ENCODE measurements at regions not wholly inside any gene's neighbourhood (a gene's known extent, or its start where the extent isn't known, plus 50 kb on each side); places are given as distances from the start of the nearest gene placed in this dataset.

GRCh38 chr9:78573669-78574068, 276.7 kb downstream of the PSAT1 start:
- H3K9me3 Mint-ChIP-seq: no peaks in the 10 kb centered on the region
- no peaks in the 10 kb centered on the region for H3K36me3 Mint-ChIP-seq (ENCODE audit: low read depth)
- H3K27me3 Mint-ChIP-seq (ENCODE audit: low read depth): no peaks in the 10 kb centered on the region
- peaks cover 22% of the 10 kb centered on the region for H3K4me1 Mint-ChIP-seq
- H3K4me3 Mint-ChIP-seq: no peak overlapping the region
- DNase-seq (ENCODE audit: low read depth, low spot score): no peak
- no peak for TF ChIP-seq CTCF (conservative IDR thresholded peaks at IDR 0.05)
- H3K27ac Mint-ChIP-seq (ENCODE audit: unreplicated experiment): no peak overlapping the region

- H3K9me3 Mint-ChIP-seq: no peaks in the 10 kb centered on the region
- H3K4me1 Mint-ChIP-seq: peaks cover 22% of the 10 kb centered on the region
- TF ChIP-seq CTCF (conservative IDR thresholded peaks at IDR 0.05): no peak
- H3K4me3 Mint-ChIP-seq: no peak overlapping the region
- H3K27ac Mint-ChIP-seq (ENCODE audit: unreplicated experiment): no peak overlapping the region
- no peak for DNase-seq (ENCODE audit: low read depth, low spot score)
- H3K27me3 Mint-ChIP-seq (ENCODE audit: low read depth): no peaks in the 10 kb centered on the region
- H3K36me3 Mint-ChIP-seq (ENCODE audit: low read depth): no peaks in the 10 kb centered on the region
Measured at GRCh38 chr9:78574354-78575045, 277.6 kb downstream of the PSAT1 start.

GRCh38 chr9:78575081-78575480, 278.2 kb downstream of the PSAT1 start:
- H3K4me3 Mint-ChIP-seq: no peak overlapping the region
- no peak for TF ChIP-seq CTCF (conservative IDR thresholded peaks at IDR 0.05)
- H3K27me3 Mint-ChIP-seq (ENCODE audit: low read depth): no peaks in the 10 kb centered on the region
- DNase-seq (ENCODE audit: low read depth, low spot score): no peak
- peaks cover 22% of the 10 kb centered on the region for H3K4me1 Mint-ChIP-seq
- H3K9me3 Mint-ChIP-seq: no peaks in the 10 kb centered on the region
- H3K27ac Mint-ChIP-seq (ENCODE audit: unreplicated experiment): no peak overlapping the region
- H3K36me3 Mint-ChIP-seq (ENCODE audit: low read depth): no peaks in the 10 kb centered on the region

GRCh38 chr9:78575771-78576170, 278.8 kb downstream of the PSAT1 start:
- Mint-ChIP-seq H3K4me1 (peaks cover 22% of the 10 kb centered on the region), H3K27ac (ENCODE audit: unreplicated experiment) (no peak overlapping the region), H3K27me3 (ENCODE audit: low read depth) (no peaks in the 10 kb centered on the region), H3K4me3 (no peak overlapping the region), H3K9me3 (no peaks in the 10 kb centered on the region), H3K36me3 (ENCODE audit: low read depth) (no peaks in the 10 kb centered on the region)
- DNase-seq (ENCODE audit: low read depth, low spot score): no peak
- no peak for TF ChIP-seq CTCF (conservative IDR thresholded peaks at IDR 0.05)

DNA sequence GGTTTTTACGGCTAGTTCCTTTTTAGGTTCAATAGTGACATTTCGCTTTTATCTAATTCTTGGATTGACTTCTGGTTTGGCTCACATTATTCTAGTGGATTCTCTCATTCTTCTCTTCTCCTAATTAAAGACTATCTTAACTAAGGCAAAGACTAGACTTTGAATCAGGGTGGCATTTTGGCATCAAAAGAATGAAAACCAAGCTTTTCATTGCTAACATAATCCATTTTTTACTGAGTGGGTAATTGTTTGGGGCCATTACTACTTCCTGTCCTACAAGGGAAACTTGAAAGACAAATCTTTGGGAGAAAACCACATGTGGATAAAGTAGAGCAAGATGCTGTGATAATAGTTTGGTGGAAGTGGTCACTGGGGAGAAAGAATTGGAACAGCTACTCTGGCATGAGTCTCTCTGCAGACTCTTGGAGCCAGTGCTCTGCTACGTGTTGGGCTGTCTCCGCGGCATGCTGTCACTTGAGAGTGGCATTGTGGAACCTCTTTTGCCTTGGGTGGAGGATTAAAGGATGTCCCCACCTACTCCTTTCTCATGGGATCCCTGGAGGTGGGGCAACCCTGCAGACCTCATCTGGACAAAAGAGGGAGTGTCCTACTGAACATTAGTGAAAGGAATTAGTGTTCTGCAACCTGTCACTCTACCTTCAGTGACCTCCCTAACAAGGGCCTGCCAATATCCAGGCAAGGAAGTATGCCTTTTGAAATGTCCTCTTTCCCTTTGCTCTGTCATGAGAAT, 280.4 kb downstream of the PSAT1 start:
- H3K36me3 Mint-ChIP-seq (ENCODE audit: low read depth): no peaks in the 10 kb centered on the region
- TF ChIP-seq CTCF (conservative IDR thresholded peaks at IDR 0.05): no peak
- H3K27me3 Mint-ChIP-seq (ENCODE audit: low read depth): no peaks in the 10 kb centered on the region
- H3K27ac Mint-ChIP-seq (ENCODE audit: unreplicated experiment): no peak overlapping the region
- H3K4me3 Mint-ChIP-seq: no peak overlapping the region
- no peaks in the 10 kb centered on the region for H3K9me3 Mint-ChIP-seq
- no peak for DNase-seq (ENCODE audit: low read depth, low spot score)
- peaks cover 22% of the 10 kb centered on the region for H3K4me1 Mint-ChIP-seq

Data from neural crest cell (in vitro differentiated cells).